ENCODE measurements at regions not wholly inside any gene's neighbourhood (a gene's known extent, or its start where the extent isn't known, plus 50 kb on each side); places are given as distances from the start of the nearest gene placed in this dataset.
"Not testable (repeated sequence)": the region's sequence is repeated elsewhere in the genome, so short reads cannot be mapped to it uniquely, and the experiment has no call there.

- no peak for DNase-seq
Measured at GRCh38 chr13:105763851-105764250, 771.6 kb downstream of the EFNB2 start.

DNA sequence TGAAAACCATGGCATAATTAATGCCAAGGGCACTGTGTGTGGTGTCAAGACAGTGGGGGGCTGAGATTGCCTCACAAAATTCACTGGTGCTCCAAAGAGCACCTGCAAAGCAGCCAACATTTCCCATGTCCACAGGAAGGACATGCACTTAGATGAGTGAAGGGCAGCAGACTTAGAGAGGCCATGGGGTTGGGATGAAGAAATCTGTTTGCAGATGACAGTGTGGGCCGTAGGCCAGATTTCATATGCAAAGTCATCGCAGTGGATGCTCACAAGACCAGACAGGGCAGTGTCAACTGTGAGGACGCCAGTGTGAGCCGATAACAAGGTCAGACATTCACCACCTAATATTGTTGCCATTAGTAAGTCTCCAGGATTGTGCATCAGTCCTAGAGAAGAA is 773.4 kb downstream of the EFNB2 start:
- no peak for DNase-seq

DNA sequence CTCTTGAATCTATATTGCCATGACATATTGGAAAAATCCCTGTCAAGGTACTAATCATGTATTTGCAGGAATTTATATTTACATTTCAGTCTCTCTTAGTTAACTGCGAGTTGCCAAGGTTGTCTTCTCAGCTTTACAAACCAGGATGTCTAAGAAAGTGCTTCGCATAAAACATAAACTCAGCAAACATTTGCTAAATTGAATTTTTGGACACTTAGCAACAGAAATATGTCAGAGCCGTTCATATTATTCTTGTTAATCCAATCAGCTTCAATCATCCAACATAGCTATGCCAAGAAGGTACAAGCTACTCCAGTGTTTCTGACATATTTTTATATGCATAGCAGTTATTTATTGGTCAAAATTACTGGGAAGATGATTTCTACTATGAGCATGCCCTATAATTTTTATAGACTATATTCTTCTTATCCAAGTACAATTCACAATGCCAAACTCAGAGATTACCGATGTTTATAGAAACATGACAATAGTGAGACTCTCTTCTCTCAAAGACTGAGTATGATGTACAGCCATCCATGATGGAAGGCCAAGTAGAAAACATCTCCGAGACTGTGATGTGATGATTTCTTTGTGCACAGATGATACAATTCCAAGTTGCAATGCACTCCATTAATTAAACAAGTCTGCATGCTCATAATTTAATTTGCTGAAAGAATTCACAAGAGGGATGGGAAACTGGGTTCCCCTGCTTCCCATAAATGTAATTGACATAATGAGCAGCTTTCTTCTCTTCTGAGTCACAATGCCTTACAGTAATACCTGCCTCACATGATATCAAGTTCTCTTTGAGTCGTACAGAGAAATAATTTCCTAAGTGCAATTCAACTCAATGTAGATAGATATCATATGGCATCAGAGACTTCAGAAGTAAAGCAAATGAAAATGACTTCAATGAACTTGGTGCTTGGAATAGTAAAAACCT is 776.3 kb downstream of the EFNB2 start:
- no peak for DNase-seq

DNA sequence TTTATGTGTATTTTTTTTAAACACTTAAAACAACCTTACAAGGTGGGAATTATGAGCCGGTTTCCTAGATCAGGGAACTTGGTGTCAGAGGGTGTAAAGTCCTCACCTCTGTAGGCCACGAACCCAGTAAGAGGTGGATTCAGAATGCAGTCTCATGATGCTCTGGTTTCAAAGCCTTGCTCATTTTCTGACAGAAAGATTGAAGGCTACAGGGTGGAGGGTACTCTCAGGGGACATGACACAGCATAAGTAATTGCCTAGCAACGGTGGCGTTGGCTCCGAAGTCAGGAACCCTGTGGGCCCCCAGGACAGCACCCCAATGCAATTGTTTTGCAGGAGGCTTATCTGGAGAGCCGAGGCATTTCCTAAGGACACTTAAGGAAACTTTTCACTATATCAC is 794.7 kb downstream of the EFNB2 start:
- no peak for DNase-seq

DNA sequence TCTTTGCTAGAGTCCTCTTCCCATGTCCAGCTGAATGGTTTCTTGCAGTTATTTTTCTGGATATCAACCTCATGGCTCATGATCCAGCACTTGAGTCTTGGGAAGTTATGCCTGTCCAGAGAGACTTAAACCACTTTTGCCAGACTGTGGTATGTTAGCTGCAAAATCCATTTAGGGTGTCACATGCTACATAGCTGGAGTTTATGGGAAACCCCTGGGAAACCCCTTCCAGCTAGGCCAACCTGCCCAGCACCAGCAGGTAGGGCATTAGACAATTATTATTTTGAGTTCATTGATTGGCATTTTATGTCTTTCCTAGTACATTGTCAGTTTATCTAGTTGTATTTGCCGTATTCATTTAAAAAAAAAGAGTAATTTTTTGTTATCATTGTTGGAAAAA is 797.8 kb downstream of the EFNB2 start:
- DNase-seq: no peak

DNA sequence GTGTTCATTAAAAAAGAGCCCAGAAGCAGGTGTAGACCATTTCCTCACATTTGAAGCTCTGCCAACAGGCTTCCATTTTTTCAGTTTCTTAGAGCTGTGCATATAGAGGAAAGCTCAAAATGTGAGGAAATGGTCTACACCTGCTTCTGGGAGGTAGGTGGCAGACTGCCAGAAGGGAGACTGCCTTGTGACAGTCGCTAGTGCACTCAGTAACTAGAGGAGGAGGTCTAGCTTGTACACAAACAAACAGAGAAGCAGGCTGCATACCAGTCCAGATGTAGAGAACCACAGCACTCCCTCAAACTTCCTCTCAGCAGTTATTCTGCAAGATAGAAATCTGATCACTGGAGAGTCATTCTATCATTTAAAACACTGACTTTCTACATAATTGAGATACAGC is 800.2 kb downstream of the EFNB2 start:
- DNase-seq: peak; percentile 8

GRCh38 chr13:105732806-105733529 is 802.5 kb downstream of the EFNB2 start:
- DNase-seq: no peak

- no peak for DNase-seq
Measured at GRCh38 chr13:105725887-105726286, 809.6 kb downstream of the EFNB2 start.

DNA sequence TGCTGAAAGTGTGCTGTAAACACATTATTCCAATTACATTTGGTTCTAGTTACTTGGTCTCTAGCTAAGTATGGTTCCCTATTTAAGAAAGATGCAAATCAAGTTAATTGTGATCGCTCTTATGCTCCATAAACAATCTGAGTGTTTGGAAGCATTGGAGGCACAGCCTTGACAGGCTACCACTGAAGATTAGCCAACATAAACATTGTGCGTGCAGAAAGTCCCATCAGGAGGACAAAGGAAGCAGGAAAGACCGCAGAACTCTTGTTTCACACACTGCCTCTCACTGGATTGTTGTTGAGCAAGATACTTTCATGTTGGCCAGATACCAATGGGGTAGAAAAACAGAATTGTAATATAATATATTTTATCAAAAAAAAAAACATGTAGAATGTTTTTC is 814.4 kb downstream of the EFNB2 start:
- DNase-seq: no peak

DNA sequence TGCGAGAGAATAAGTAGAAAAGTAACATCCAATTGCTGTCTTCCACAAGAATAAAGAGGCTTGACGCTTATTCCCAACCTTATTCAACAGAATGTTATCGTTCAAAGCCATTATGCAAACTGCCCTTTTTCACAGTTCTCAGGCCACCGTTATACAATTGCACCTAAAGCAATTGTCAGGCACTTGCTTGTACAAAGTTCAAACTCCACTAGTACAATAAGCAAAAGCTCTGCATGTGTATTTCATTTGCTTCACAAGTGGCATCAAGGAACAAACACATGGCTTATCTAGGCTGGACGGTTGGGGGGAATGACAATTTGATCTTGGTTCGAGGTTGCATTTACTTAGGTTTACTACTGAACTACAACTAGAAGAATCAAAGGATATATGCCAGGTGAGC is 815.6 kb downstream of the EFNB2 start:
- DNase-seq: no peak

- DNase-seq: no peak
Measured at GRCh38 chr13:105709181-105709580, 826.3 kb downstream of the EFNB2 start.

DNA sequence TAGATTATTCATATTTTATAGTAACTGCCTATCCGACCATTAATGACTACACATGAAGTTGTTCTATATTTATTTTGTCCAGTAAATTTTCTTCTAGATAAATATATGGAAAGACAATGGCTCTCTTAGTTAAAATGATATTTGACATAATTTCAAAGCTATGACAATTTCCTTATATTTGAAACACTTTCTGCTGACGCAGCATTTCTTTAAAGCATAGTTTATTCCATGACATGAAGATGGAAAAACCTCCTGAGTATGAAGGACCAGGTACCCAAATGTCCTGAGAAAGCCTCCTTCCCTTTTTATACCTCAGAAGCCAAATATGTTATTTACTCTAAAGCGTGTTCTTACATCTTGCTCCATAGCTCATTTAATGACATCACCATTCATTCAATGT is 831.6 kb downstream of the EFNB2 start:
- no peak for DNase-seq

GRCh38 chr13:105702441-105702840 is 833.0 kb downstream of the EFNB2 start:
- DNase-seq: no peak

- no peak for DNase-seq
Measured at GRCh38 chr13:105692769-105693168, 842.7 kb downstream of the EFNB2 start.

DNA sequence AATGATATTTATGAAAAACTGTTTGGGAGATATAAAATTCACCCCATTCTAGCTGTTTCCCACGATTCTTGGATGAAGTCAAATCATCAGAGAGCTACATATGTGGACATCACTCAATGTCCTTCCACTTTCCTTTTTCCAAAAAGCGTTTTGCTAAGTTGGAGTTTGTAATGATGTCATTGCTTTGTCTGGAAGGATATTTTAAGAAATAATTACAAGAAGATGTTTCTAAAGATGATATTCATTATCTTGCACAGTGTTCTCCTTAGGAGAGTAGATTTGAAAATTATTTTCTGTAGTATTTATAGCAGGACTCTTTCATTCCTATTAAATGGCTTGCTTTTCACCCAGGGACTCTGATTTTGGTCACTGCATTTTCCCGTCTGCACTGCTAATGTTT is 851.2 kb downstream of the EFNB2 start:
- DNase-seq: no peak

DNA sequence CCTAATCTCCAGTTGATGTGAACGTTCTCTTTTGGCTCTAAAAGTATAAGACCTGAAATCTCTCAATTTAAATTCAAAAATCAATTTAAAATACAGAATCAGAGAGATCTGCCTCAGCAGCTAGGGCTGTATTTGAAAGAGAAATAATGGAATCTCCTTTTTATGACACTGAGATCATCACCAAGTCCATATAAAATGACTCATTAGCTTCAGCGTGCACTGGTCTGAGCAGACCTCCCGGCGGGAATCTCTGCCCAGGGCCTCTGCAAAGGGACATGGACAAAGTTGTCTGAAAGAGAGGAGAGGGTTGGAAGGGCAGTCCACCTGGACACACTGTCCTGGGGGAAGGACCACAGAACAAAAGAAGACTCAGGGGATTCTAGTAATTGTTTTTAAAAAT is 855.6 kb downstream of the EFNB2 start:
- DNase-seq: no peak

DNA sequence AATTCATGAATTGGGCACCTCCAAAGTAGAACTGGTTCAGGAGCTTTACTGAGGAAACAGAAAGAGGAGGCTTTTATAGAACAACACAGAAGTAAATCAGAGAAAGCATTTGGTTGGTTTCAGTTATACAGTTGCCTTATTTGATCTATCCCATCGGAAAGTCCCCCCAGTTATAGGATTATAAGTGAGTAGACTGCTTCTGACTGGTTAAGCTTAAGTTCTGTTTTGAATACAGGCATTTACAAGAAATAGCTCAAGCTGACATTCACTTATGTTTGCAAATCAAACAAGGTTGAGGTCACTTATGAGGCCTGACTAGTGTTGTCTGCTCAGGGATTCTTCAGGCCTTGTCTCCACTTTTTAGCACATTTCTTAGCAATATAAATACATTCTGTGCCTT is 857.4 kb downstream of the EFNB2 start:
- DNase-seq: no peak

DNA sequence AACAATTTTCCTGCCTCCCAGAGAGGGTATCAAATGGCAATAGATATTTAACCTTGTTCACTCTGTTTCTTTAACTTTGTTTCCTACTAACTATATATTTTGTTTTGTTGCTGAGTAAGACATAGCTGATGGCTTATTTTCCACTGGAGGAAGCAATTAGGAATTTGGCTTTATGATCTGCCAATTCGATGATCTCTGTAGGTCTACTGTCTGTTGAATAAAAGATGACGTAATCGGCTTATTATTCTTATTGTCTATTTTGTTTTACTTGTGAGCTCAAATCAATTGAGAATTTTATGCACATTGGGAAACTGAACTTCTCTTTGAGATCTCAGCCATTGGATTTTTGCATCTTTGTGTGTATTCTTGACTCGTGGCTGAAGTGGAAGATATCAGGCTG is 862.6 kb downstream of the EFNB2 start:
- DNase-seq: no peak

- not testable (repeated sequence) for DNase-seq
Measured at GRCh38 chr13:105671131-105671530, 864.3 kb downstream of the EFNB2 start.

DNA sequence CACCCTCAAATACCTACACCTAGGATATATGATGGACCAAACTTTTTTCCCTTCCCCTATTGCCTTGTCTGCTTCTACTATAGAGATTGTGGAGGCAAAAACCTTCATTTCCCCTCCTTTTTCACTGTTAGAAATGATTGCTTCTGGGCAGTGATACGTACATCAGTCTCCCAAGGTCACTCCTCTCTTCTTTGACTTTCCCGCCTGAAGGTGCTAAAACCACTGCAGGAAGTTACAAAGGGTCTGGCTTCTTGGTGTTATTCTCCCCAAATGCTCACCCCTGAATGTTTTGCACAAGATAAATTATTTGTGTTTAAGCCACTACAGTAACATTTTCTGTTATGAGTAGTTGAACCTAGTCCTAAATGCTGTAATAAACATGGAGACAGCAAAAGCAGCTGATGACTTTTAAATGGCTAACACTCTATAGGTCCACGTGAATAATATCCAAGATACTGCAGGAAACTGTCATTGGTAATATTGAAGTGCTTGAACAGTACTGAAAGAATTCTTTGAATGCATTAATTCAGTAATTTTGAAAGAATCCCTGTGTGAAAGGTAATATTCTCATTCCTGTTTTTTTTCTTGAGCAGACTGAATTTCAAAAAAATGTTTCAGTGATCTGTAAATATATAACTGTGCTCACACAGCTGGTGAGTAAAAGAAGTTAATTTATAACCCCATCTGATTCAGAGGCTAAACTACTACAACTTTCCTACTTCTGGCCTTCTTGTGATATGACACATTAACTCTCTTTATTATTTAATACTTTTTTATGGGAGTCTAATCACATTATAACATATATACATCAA is 865.1 kb downstream of the EFNB2 start:
- DNase-seq: no peak

DNA sequence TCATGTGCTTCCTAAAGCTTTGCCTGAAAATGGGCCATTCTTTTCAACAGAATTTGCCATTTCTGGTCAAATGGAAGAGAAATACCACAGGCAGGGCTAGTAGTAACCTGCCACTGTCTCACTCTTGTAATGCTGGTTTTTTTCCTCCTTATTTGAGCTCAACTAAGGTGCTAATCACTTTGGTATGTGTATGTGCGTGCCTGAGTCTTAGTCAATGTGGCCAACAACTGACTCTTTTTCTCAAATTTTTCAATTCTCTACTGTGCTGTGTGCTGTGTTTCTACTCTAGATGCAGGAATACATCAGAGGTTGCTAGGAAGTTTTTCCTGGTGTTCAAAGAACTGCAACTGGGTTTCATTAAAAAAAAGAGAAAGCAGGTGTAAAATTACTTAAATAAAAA is 870.2 kb downstream of the EFNB2 start:
- DNase-seq: no peak

GRCh38 chr13:105663182-105663581 is 872.3 kb downstream of the EFNB2 start:
- DNase-seq: no peak

GRCh38 chr13:105660561-105660960 is 874.9 kb downstream of the EFNB2 start:
- DNase-seq: no peak

Data from KG1 (cell line).